ENCODE measurements at regions not wholly inside any gene's neighbourhood (a gene's known extent, or its start where the extent isn't known, plus 50 kb on each side); places are given as distances from the start of the nearest gene placed in this dataset.

DNA sequence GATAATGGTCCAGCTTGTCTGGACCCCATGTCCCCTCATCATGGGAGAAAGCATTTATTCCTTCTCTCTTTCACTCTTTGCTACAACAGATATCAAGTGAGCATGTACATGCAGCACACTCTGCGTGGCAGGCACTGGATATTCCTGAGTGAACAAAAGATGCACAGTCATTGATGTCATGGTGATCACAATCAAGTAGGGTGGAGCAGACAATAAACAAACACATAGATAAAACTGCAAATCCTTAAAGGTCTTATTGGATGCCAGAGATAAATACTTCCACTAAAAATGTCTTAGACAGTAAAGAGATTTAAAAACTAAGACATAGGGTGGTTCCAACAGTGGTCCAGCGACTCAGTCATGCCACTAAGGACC, 178.0 kb downstream of the ZC3H11B start:
- H3K14ac ChIP-seq (ENCODE audit: insufficient read length) = no peak overlapping the region
- H4K8ac ChIP-seq (ENCODE audit: extremely low read depth, insufficient read depth, low read length) = no peak overlapping the region
- no peaks in the 10 kb centered on the region for H3K9me3 ChIP-seq (ENCODE audit: insufficient read depth in 2 of 2, low read depth in 1 of 2, low read length in 1 of 2)
- no peaks in the 10 kb centered on the region for H4K20me1 ChIP-seq (replicated peaks in 1 of 2; ENCODE audit: control insufficient read depth in 1 of 2, insufficient read depth in 2 of 2, low read length in 2 of 2)
- no peak overlapping the region for H3K4me3 ChIP-seq (ENCODE audit: extremely low read depth in 1 of 4, insufficient read depth in 2 of 4, low read depth in 3 of 4, low read length in 4 of 4)
- no peak overlapping the region for H2AK5ac ChIP-seq (ENCODE audit: low read depth, low read length)
- H3K56ac ChIP-seq (replicated peaks; ENCODE audit: insufficient read length, low read depth, low read length) = no peak overlapping the region
- H2BK20ac ChIP-seq (ENCODE audit: low read length) = no peak overlapping the region
- H3K27me3 ChIP-seq (replicated peaks in 1 of 4; ENCODE audit: control insufficient read depth in 3 of 4, extremely low read depth in 1 of 4, insufficient read depth in 3 of 4, low read length in 3 of 4) = no peaks in the 10 kb centered on the region
- no peak overlapping the region for H2BK12ac ChIP-seq (ENCODE audit: low read depth, low read length)
- no peak overlapping the region for H2BK15ac ChIP-seq (ENCODE audit: low read length)
- FAIRE-seq = no peak
- no peaks in the 10 kb centered on the region for H3K79me2 ChIP-seq (ENCODE audit: control insufficient read depth in 1 of 2, insufficient read depth in 2 of 2, low read length in 2 of 2)
- DNase-seq (ENCODE audit: low read depth in 1 of 2, low spot score in 2 of 2) = no peak
- H2AFZ ChIP-seq (ENCODE audit: low read length) = no peak overlapping the region
- no peak overlapping the region for H2BK120ac ChIP-seq (replicated peaks; ENCODE audit: low read depth, low read length)
- 89% methylated on average over 2 of the region's 2 CpGs; no CpG with 5 or more reads in 1 of the 2 experiments for WGBS, 2 experiments (ENCODE audit: extremely low coverage in 1 of 2, insufficient coverage in 1 of 2, insufficient read length in 1 of 2, insufficient replicate concordance in 2 of 2, low coverage in 1 of 2, low lambda C conversion rate in 2 of 2, missing lambda C conversion rate in 1 of 2)
- ChIA-PET CTCF (ENCODE audit: partially characterized antibody) (no interaction called here), POLR2A (ENCODE audit: partially characterized antibody) (no interaction called here)
- H2BK5ac ChIP-seq (ENCODE audit: low read depth, low read length) = no peak overlapping the region
- no peak overlapping the region for H4K91ac ChIP-seq (replicated peaks; ENCODE audit: insufficient read length, low read length)
- H3K23ac ChIP-seq (ENCODE audit: insufficient read length) = no peak overlapping the region
- no peak overlapping the region for H3K4me2 ChIP-seq (ENCODE audit: insufficient read depth in 1 of 2, low read depth in 2 of 2, low read length in 2 of 2)
- H3K18ac ChIP-seq (ENCODE audit: extremely low read depth, low read length) = no peak overlapping the region
- no peaks in the 10 kb centered on the region; the same call in 1 of the 2 replicates for H3K23me2 ChIP-seq (ENCODE audit: low read depth, low read length)
- no peak overlapping the region for H3K4ac ChIP-seq (replicated peaks; ENCODE audit: insufficient read length, low read depth, low read length)
- no peak overlapping the region for H3K27ac ChIP-seq (ENCODE audit: low read depth, low read length)
- no peak overlapping the region for H3K9ac ChIP-seq (replicated peaks in 1 of 4; ENCODE audit: extremely low read depth in 1 of 4, low read depth in 3 of 4, low read length in 3 of 4)
- peaks cover 0 to 3% (median 1%) of the 10 kb centered on the region in 4 experiments; a peak in 2 of 7 replicates for H3K4me1 ChIP-seq (replicated peaks in 1 of 4; ENCODE audit: control insufficient read depth in 3 of 4, insufficient read depth in 4 of 4, low read length in 3 of 4)
- H3K36me3 ChIP-seq (ENCODE audit: control insufficient read depth in 2 of 4, insufficient read depth in 4 of 4, low read length in 3 of 4) = no peaks in the 10 kb centered on the region
- no peaks in the 10 kb centered on the region for H3K79me1 ChIP-seq (ENCODE audit: low read depth, low read length)
- no peak overlapping the region for H4K5ac ChIP-seq (ENCODE audit: insufficient read length, low read depth, low read length)
- TF ChIP-seq POU5F1 (IDR thresholded peaks at IDR 0.05; ENCODE audit: low read depth, low read length) (no peak), RXRA (IDR thresholded peaks at IDR 0.05; ENCODE audit: insufficient read depth, low read depth, low read length) (no peak), CHD2 (IDR thresholded peaks at IDR 0.05; ENCODE audit: low read length) (no peak), EP300 (IDR thresholded peaks at IDR 0.05; ENCODE audit: borderline replicate concordance in 1 of 2, low read depth in 2 of 2, low read length in 2 of 2) (no peak), CHD1 (IDR thresholded peaks at IDR 0.05; ENCODE audit: low read depth, low read length) (no peak), SRF (IDR thresholded peaks at IDR 0.05; ENCODE audit: low read depth, low read length) (no peak), EZH2 (IDR thresholded peaks at IDR 0.05; ENCODE audit: low read depth, low read length, severe bottlenecking) (no peak), KDM5A (IDR thresholded peaks at IDR 0.05; ENCODE audit: low read length) (no peak), TCF12 (IDR thresholded peaks at IDR 0.05; ENCODE audit: low read depth, low read length) (no peak), CEBPB (IDR thresholded peaks at IDR 0.05; ENCODE audit: low read depth, low read length) (no peak)
- TF ChIP-seq, protein P1, sequence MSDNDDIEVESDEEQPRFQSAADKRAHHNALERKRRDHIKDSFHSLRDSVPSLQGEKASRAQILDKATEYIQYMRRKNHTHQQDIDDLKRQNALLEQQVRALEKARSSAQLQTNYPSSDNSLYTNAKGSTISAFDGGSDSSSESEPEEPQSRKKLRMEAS (IDR thresholded peaks at IDR 0.05) = no peak
- TF ChIP-seq, protein P2, sequence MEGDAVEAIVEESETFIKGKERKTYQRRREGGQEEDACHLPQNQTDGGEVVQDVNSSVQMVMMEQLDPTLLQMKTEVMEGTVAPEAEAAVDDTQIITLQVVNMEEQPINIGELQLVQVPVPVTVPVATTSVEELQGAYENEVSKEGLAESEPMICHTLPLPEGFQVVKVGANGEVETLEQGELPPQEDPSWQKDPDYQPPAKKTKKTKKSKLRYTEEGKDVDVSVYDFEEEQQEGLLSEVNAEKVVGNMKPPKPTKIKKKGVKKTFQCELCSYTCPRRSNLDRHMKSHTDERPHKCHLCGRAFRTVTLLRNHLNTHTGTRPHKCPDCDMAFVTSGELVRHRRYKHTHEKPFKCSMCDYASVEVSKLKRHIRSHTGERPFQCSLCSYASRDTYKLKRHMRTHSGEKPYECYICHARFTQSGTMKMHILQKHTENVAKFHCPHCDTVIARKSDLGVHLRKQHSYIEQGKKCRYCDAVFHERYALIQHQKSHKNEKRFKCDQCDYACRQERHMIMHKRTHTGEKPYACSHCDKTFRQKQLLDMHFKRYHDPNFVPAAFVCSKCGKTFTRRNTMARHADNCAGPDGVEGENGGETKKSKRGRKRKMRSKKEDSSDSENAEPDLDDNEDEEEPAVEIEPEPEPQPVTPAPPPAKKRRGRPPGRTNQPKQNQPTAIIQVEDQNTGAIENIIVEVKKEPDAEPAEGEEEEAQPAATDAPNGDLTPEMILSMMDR (IDR thresholded peaks at IDR 0.05; ENCODE audit: control extremely low read depth in 1 of 3, insufficient read depth in 1 of 3, low read depth in 1 of 3, low read length in 3 of 3) = no peak
